ENCODE measurements at regions not wholly inside any gene's neighbourhood (a gene's known extent, or its start where the extent isn't known, plus 50 kb on each side); places are given as distances from the start of the nearest gene placed in this dataset.

- H3K9me3 ChIP-seq (ENCODE audit: control insufficient read depth in 5 of 5, low read length in 5 of 5): no peaks in the 10 kb centered on the region
- no peaks in the 10 kb centered on the region for H3K36me3 ChIP-seq (ENCODE audit: control insufficient read depth in 5 of 5, insufficient read depth in 5 of 5, low read length in 5 of 5)
- no peak overlapping the region for H3K27ac ChIP-seq (ENCODE audit: low read depth, low read length)
- no peak overlapping the region for H3K4me3 ChIP-seq (ENCODE audit: low read depth in 1 of 5, low read length in 5 of 5)
- no peak overlapping the region for H3K9ac ChIP-seq (ENCODE audit: low read length in 5 of 5)
- no peaks in the 10 kb centered on the region for H3K27me3 ChIP-seq (ENCODE audit: control insufficient read depth in 5 of 5, insufficient read depth in 4 of 5, low read length in 5 of 5)
- H3K4me1 ChIP-seq (ENCODE audit: control insufficient read depth in 5 of 5, insufficient read depth in 5 of 5, low read length in 5 of 5): peaks cover 0 to 5% (median 0%) of the 10 kb centered on the region in 5 donors
These were observed 341.7 kb upstream of the ADGRL2 start for GRCh38 chr1:81459043-81459442.

- no peaks in the 10 kb centered on the region for H3K4me1 ChIP-seq (ENCODE audit: control insufficient read depth in 5 of 5, insufficient read depth in 5 of 5, low read length in 5 of 5)
- H3K9me3 ChIP-seq (ENCODE audit: control insufficient read depth in 5 of 5, low read length in 5 of 5): no peaks in the 10 kb centered on the region
- no peaks in the 10 kb centered on the region for H3K27me3 ChIP-seq (ENCODE audit: control insufficient read depth in 5 of 5, insufficient read depth in 4 of 5, low read length in 5 of 5)
- no peak overlapping the region for H3K27ac ChIP-seq (ENCODE audit: low read depth, low read length)
- no peak overlapping the region for H3K4me3 ChIP-seq (ENCODE audit: low read depth in 1 of 5, low read length in 5 of 5)
- H3K9ac ChIP-seq (ENCODE audit: low read length in 5 of 5): no peak overlapping the region
- no peaks in the 10 kb centered on the region for H3K36me3 ChIP-seq (ENCODE audit: control insufficient read depth in 5 of 5, insufficient read depth in 5 of 5, low read length in 5 of 5)
These were observed 342.5 kb upstream of the ADGRL2 start for GRCh38 chr1:81458186-81458585.

- Histone ChIP-seq H3K36me3 (ENCODE audit: control insufficient read depth in 5 of 5, insufficient read depth in 5 of 5, low read length in 5 of 5) (no peaks in the 10 kb centered on the region), H3K27ac (ENCODE audit: low read depth, low read length) (no peak overlapping the region), H3K4me1 (ENCODE audit: control insufficient read depth in 5 of 5, insufficient read depth in 5 of 5, low read length in 5 of 5) (no peaks in the 10 kb centered on the region), H3K27me3 (ENCODE audit: control insufficient read depth in 5 of 5, insufficient read depth in 4 of 5, low read length in 5 of 5) (no peaks in the 10 kb centered on the region), H3K4me3 (ENCODE audit: low read depth in 1 of 5, low read length in 5 of 5) (no peak overlapping the region), H3K9ac (ENCODE audit: low read length in 5 of 5) (no peak overlapping the region), H3K9me3 (ENCODE audit: control insufficient read depth in 5 of 5, low read length in 5 of 5) (no peaks in the 10 kb centered on the region)
These were observed 345.3 kb upstream of the ADGRL2 start for GRCh38 chr1:81455481-81455880.

GRCh38 chr1:81453971-81454370 is 346.8 kb upstream of the ADGRL2 start:
- Histone ChIP-seq H3K9me3 (ENCODE audit: control insufficient read depth in 5 of 5, low read length in 5 of 5) (no peaks in the 10 kb centered on the region), H3K27me3 (ENCODE audit: control insufficient read depth in 5 of 5, insufficient read depth in 4 of 5, low read length in 5 of 5) (no peaks in the 10 kb centered on the region), H3K4me3 (ENCODE audit: low read depth in 1 of 5, low read length in 5 of 5) (no peak overlapping the region), H3K4me1 (ENCODE audit: control insufficient read depth in 5 of 5, insufficient read depth in 5 of 5, low read length in 5 of 5) (no peaks in the 10 kb centered on the region), H3K27ac (ENCODE audit: low read depth, low read length) (no peak overlapping the region), H3K36me3 (ENCODE audit: control insufficient read depth in 5 of 5, insufficient read depth in 5 of 5, low read length in 5 of 5) (no peaks in the 10 kb centered on the region), H3K9ac (ENCODE audit: low read length in 5 of 5) (no peak overlapping the region)

GRCh38 chr1:81453367-81453703 is 347.4 kb upstream of the ADGRL2 start:
- H3K4me1 ChIP-seq (ENCODE audit: control insufficient read depth in 5 of 5, insufficient read depth in 5 of 5, low read length in 5 of 5): no peaks in the 10 kb centered on the region
- no peaks in the 10 kb centered on the region for H3K36me3 ChIP-seq (ENCODE audit: control insufficient read depth in 5 of 5, insufficient read depth in 5 of 5, low read length in 5 of 5)
- no peak overlapping the region for H3K27ac ChIP-seq (ENCODE audit: low read depth, low read length)
- H3K4me3 ChIP-seq (ENCODE audit: low read depth in 1 of 5, low read length in 5 of 5): no peak overlapping the region
- H3K9ac ChIP-seq (ENCODE audit: low read length in 5 of 5): no peak overlapping the region
- no peaks in the 10 kb centered on the region for H3K27me3 ChIP-seq (ENCODE audit: control insufficient read depth in 5 of 5, insufficient read depth in 4 of 5, low read length in 5 of 5)
- no peaks in the 10 kb centered on the region for H3K9me3 ChIP-seq (ENCODE audit: control insufficient read depth in 5 of 5, low read length in 5 of 5)

GRCh38 chr1:81452693-81453366 is 347.9 kb upstream of the ADGRL2 start:
- Histone ChIP-seq H3K36me3 (ENCODE audit: control insufficient read depth in 5 of 5, insufficient read depth in 5 of 5, low read length in 5 of 5) (no peaks in the 10 kb centered on the region), H3K9me3 (ENCODE audit: control insufficient read depth in 5 of 5, low read length in 5 of 5) (no peaks in the 10 kb centered on the region), H3K4me1 (ENCODE audit: control insufficient read depth in 5 of 5, insufficient read depth in 5 of 5, low read length in 5 of 5) (no peaks in the 10 kb centered on the region), H3K9ac (ENCODE audit: low read length in 5 of 5) (no peak overlapping the region), H3K27ac (ENCODE audit: low read depth, low read length) (no peak overlapping the region), H3K27me3 (ENCODE audit: control insufficient read depth in 5 of 5, insufficient read depth in 4 of 5, low read length in 5 of 5) (no peaks in the 10 kb centered on the region), H3K4me3 (ENCODE audit: low read depth in 1 of 5, low read length in 5 of 5) (no peak overlapping the region)

- Histone ChIP-seq H3K9me3 (ENCODE audit: control insufficient read depth in 5 of 5, low read length in 5 of 5) (no peaks in the 10 kb centered on the region), H3K27ac (ENCODE audit: low read depth, low read length) (no peak overlapping the region), H3K4me3 (ENCODE audit: low read depth in 1 of 5, low read length in 5 of 5) (no peak overlapping the region), H3K36me3 (ENCODE audit: control insufficient read depth in 5 of 5, insufficient read depth in 5 of 5, low read length in 5 of 5) (no peaks in the 10 kb centered on the region), H3K9ac (ENCODE audit: low read length in 5 of 5) (no peak overlapping the region), H3K4me1 (ENCODE audit: control insufficient read depth in 5 of 5, insufficient read depth in 5 of 5, low read length in 5 of 5) (no peaks in the 10 kb centered on the region), H3K27me3 (ENCODE audit: control insufficient read depth in 5 of 5, insufficient read depth in 4 of 5, low read length in 5 of 5) (no peaks in the 10 kb centered on the region)
These were observed 350.9 kb upstream of the ADGRL2 start for GRCh38 chr1:81449786-81450185.

- H3K4me3 ChIP-seq (ENCODE audit: low read depth in 1 of 5, low read length in 5 of 5): no peak overlapping the region
- H3K27me3 ChIP-seq (ENCODE audit: control insufficient read depth in 5 of 5, insufficient read depth in 4 of 5, low read length in 5 of 5): no peaks in the 10 kb centered on the region
- H3K27ac ChIP-seq (ENCODE audit: low read depth, low read length): no peak overlapping the region
- H3K4me1 ChIP-seq (ENCODE audit: control insufficient read depth in 5 of 5, insufficient read depth in 5 of 5, low read length in 5 of 5): no peaks in the 10 kb centered on the region
- no peaks in the 10 kb centered on the region for H3K9me3 ChIP-seq (ENCODE audit: control insufficient read depth in 5 of 5, low read length in 5 of 5)
- H3K36me3 ChIP-seq (ENCODE audit: control insufficient read depth in 5 of 5, insufficient read depth in 5 of 5, low read length in 5 of 5): no peaks in the 10 kb centered on the region
- H3K9ac ChIP-seq (ENCODE audit: low read length in 5 of 5): no peak overlapping the region
These were observed 354.6 kb upstream of the ADGRL2 start for GRCh38 chr1:81446000-81446669.

GRCh38 chr1:81443288-81443687 is 357.4 kb upstream of the ADGRL2 start:
- Histone ChIP-seq H3K27ac (ENCODE audit: low read depth, low read length) (no peak overlapping the region), H3K27me3 (ENCODE audit: control insufficient read depth in 5 of 5, insufficient read depth in 4 of 5, low read length in 5 of 5) (no peaks in the 10 kb centered on the region), H3K9ac (ENCODE audit: low read length in 5 of 5) (no peak overlapping the region), H3K36me3 (ENCODE audit: control insufficient read depth in 5 of 5, insufficient read depth in 5 of 5, low read length in 5 of 5) (no peaks in the 10 kb centered on the region), H3K4me1 (ENCODE audit: control insufficient read depth in 5 of 5, insufficient read depth in 5 of 5, low read length in 5 of 5) (no peaks in the 10 kb centered on the region), H3K9me3 (ENCODE audit: control insufficient read depth in 5 of 5, low read length in 5 of 5) (no peaks in the 10 kb centered on the region), H3K4me3 (ENCODE audit: low read depth in 1 of 5, low read length in 5 of 5) (no peak overlapping the region)

- no peaks in the 10 kb centered on the region for H3K9me3 ChIP-seq (ENCODE audit: control insufficient read depth in 5 of 5, low read length in 5 of 5)
These were observed 361.5 kb upstream of the ADGRL2 start for GRCh38 chr1:81439046-81439823.

More at GRCh38 chr1:81439046-81439823, 361.5 kb upstream of the ADGRL2 start:
- Histone ChIP-seq H3K4me3 (ENCODE audit: low read depth in 1 of 5, low read length in 5 of 5) (no peak overlapping the region), H3K9ac (ENCODE audit: low read length in 5 of 5) (no peak overlapping the region), H3K4me1 (ENCODE audit: control insufficient read depth in 5 of 5, insufficient read depth in 5 of 5, low read length in 5 of 5) (no peaks in the 10 kb centered on the region), H3K36me3 (ENCODE audit: control insufficient read depth in 5 of 5, insufficient read depth in 5 of 5, low read length in 5 of 5) (no peaks in the 10 kb centered on the region), H3K27me3 (ENCODE audit: control insufficient read depth in 5 of 5, insufficient read depth in 4 of 5, low read length in 5 of 5) (no peaks in the 10 kb centered on the region), H3K27ac (ENCODE audit: low read depth, low read length) (no peak overlapping the region)
